RWPE1 (cell line): ENCODE measurements at regions not wholly inside any gene's neighbourhood (a gene's known extent, or its start where the extent isn't known, plus 50 kb on each side); places are given as distances from the start of the nearest gene placed in this dataset.

Experiments
- CTCF ChIA-PET: fragments of 350-600 bp; sonication (Branson Sonifier 250); formaldehyde crosslinking; extraction: SDS; loops from one replicate; lab custom pipeline; 2021; lab: Yijun Ruan, JAX
- POLR2A ChIA-PET: fragments of 400-600 bp; formaldehyde crosslinking; extraction: SDS; loops from one replicate; lab custom pipeline; 2020; ENCODE audit warnings: antibody characterized with exemption; ENCODE audit not compliant: low non-redundant PET; lab: Yijun Ruan, JAX
- DNase-seq: peaks from one replicate; pipeline ENCODE4 v3.0.0; 2012; ENCODE audit warnings: low spot score
- H3K27ac ChIP-seq: fragments of 450-650 bp; 2 replicates; pipeline ENCODE4 v1.5.1; 2017
- TF ChIP-seq, protein P1 (sequence below): fragments of 450-650 bp; conservative IDR thresholded peaks from 2 replicates; pipeline ENCODE4 v1.5.1; 2017; ENCODE audit warnings: low read depth, mild to moderate bottlenecking

DNA sequence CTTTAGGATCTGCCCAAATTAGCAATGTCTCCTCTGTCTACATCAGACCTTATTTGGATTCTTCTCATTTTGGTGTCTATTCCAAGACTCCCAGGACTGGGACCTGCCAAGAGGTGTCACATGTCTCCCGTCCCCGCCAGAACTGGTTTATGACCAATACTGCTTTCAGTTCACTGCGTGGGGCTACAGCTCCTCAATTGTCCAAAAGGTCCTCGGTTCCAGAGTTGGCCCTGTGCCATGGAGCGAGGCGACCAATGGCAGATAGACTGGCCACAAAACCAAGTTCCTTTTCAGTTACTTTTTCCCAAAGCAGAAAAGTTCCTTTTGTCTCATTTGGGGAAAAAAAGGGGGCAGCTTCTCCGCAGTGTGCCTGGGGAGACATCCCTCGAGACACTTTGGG lies 144.1 kb upstream of the ZNF236 start:
- DNase-seq: no peak
- ChIA-PET CTCF (no interaction called here), POLR2A (no interaction called here)
- no peak overlapping the region for H3K27ac ChIP-seq
- TF ChIP-seq, protein P1, sequence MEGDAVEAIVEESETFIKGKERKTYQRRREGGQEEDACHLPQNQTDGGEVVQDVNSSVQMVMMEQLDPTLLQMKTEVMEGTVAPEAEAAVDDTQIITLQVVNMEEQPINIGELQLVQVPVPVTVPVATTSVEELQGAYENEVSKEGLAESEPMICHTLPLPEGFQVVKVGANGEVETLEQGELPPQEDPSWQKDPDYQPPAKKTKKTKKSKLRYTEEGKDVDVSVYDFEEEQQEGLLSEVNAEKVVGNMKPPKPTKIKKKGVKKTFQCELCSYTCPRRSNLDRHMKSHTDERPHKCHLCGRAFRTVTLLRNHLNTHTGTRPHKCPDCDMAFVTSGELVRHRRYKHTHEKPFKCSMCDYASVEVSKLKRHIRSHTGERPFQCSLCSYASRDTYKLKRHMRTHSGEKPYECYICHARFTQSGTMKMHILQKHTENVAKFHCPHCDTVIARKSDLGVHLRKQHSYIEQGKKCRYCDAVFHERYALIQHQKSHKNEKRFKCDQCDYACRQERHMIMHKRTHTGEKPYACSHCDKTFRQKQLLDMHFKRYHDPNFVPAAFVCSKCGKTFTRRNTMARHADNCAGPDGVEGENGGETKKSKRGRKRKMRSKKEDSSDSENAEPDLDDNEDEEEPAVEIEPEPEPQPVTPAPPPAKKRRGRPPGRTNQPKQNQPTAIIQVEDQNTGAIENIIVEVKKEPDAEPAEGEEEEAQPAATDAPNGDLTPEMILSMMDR: no peak

DNA sequence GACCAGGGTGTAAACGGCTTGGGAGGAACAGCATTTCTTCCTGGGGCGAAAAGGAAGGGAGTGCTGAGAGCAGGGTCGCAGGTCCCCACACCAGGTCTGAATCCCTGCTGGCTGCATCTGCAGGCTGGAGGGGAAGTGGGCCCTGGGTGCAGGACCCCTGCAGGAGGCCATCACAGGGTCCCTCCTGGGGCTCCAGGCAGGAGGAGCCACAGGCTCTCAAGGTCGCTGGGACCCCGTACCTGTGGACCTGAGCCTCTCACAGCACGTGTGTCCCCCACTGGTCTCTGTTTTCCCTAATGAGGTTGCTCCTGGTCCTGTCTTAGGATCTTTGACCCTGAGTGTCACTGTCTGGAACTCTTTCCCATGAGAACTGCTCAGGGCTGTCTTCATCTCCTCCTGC lies 147.8 kb upstream of the ZNF236 start:
- ChIA-PET CTCF (interaction anchor here (0.6 kb wide), 1 partner anchor 275 kb away, joined by 3 read pairs; no protein-coding TSS in a partner anchor), POLR2A (no interaction called here)
- TF ChIP-seq, protein P1: no peak
- no peak overlapping the region for H3K27ac ChIP-seq
- DNase-seq: no peak

DNA sequence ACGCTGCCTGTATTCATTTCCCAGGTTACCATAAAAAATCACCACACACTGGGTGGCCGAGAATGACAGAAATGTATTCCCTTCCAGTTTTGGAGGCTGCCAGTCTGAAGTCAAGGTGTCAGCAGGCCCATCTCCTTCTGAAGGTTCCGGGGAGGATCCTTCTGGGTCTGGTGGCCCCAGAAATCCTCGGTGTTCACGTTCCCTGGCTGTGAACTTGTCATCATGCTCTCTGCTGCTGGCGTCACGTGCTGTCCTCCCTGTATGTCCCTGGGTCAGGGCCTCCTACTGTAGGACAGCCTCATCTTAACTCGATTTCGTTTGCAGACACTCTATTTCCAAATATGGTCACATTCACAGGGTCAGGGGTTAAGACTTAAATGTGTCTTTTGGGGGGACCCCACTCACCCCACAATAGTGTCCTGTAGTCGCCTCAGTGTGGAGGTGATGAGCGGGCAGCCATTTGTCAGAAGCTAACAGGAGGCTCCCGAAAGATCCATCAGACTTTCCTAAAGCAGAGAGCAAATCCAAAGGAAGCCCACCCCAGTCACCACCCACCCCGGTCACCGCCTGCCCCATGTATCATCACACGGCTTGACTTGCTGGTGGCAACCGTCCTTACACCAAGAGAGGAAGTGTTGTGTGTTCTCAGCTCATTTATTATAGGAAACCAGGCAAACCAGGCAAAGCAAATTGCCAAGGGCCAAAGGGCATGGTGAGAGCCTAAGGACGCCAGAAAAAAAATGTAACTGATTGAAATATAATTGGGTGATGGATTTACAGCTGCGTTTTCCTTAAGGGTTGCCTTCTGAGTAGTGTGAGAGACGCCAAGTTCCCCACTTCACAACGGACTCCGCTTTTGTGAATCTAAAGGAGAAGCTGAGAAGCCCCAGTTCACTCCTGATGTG lies 148.8 kb upstream of the ZNF236 start:
- no peak for DNase-seq
- H3K27ac ChIP-seq: no peak overlapping the region
- CTCF ChIA-PET: no interaction called here
- POLR2A ChIA-PET: no interaction called here
- TF ChIP-seq, protein P1: no peak

DNA sequence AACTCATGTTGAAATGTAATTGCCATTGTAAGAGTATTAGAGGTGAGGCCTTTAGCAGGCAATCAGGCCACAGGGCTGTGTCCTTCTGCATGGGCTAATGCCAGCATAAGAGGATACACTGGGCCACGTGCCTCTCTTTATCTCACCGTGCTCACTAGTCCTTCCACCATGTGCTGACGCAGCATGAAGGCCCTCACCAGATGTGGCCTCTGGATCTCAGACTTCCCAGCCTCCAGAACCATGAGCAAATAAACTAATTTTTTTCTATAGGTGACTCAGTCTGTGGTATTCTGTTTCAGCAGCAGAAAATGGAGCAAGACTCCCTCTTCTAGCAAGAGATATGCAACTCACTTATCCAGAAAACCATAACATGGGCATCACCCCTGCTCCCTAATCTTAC lies 149.7 kb upstream of the ZNF236 start:
- ChIA-PET POLR2A (no interaction called here), CTCF (no interaction called here)
- no peak overlapping the region for H3K27ac ChIP-seq

DNA sequence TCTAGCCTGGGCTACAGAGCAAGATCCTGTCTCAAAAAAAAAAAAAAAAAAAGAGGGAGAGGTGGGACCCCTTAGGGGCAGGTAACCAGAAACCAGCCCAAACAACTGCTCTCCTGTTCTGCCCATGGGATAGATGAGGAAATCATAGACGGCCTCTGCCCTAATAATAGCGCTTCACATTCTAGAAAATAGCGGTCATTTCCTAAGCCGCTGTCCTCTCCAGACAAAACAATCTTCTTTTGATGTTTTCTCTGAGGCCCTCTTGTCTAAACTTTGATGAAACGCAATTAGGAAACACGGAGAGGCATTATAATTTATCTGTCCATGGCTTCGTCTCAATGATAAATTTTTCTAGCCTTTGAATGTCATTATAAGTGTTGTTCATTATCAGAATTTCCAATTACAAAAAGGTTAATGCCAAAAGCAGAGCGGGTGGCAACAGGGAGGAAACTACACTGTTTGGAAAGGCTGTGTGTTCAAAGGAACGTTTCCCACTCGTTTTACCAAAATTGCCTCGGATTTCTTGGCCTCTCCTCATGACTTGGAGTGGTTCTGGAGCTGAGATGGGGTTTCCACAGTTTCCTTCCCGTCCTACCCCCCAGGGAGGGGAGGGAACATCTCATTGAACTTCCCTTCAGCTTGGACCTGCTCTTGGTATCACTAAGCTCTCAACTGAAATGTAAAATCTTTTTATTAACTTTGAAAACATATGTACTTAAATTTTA lies 151.6 kb upstream of the ZNF236 start:
- POLR2A ChIA-PET: no interaction called here
- H3K27ac ChIP-seq: no peak overlapping the region
- TF ChIP-seq, protein P1: no peak
- CTCF ChIA-PET: interaction anchor here (0.6 kb wide), 1 partner anchor 11 kb away, joined by 5 read pairs; no protein-coding TSS in a partner anchor
- no peak for DNase-seq

More for the DNA sequence above, 149.7 kb upstream of the ZNF236 start:
- no peak for DNase-seq
- TF ChIP-seq, protein P1: no peak

DNA sequence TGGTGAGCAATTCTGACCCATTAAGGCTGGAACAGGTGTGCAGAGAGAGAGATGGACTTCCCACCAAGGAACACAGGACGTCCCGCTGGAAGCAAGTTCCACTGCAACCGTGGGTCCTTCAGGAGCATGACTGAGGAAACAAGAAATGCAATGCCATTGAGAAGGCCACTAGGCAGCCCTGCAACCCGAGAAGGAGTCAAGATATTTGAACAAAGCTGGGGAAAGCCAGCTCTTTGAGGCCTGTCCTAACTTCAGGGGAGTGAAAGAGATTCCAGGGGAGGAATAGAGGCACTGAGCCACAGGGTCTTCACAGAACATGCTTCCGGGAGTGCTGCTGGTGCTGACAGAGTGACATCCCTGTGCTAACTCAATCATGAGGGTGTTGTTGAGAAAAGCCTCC lies 153.8 kb upstream of the ZNF236 start:
- H3K27ac ChIP-seq: no peak overlapping the region
- ChIA-PET CTCF (no interaction called here), POLR2A (no interaction called here)
- no peak for DNase-seq
- TF ChIP-seq, protein P1: no peak
